ENCODE measurements at regions not wholly inside any gene's neighbourhood (a gene's known extent, or its start where the extent isn't known, plus 50 kb on each side); places are given as distances from the start of the nearest gene placed in this dataset.

DNA sequence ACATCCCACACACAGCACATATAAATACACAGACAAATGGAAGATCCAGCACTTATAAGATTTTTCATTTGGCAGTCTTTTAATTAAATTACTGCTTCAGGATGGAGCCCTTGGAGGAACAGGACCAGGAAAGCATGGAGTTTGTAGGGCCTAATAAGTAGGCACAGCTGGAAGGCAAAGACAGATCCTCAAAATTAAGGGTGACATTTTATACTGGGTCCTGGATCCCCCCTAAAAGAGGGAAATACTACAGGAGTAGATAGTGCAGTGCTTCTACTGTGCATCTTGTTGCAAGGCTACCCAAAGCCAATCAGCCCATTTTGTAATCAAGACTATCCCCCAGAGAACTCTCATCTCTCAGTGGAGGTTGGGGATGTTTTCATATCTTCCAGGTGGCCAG, 1860.7 kb upstream of the PCDH10 start:
- no peak for DNase-seq (ENCODE audit: low read depth)
- TF ChIP-seq, protein P1, sequence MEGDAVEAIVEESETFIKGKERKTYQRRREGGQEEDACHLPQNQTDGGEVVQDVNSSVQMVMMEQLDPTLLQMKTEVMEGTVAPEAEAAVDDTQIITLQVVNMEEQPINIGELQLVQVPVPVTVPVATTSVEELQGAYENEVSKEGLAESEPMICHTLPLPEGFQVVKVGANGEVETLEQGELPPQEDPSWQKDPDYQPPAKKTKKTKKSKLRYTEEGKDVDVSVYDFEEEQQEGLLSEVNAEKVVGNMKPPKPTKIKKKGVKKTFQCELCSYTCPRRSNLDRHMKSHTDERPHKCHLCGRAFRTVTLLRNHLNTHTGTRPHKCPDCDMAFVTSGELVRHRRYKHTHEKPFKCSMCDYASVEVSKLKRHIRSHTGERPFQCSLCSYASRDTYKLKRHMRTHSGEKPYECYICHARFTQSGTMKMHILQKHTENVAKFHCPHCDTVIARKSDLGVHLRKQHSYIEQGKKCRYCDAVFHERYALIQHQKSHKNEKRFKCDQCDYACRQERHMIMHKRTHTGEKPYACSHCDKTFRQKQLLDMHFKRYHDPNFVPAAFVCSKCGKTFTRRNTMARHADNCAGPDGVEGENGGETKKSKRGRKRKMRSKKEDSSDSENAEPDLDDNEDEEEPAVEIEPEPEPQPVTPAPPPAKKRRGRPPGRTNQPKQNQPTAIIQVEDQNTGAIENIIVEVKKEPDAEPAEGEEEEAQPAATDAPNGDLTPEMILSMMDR (conservative IDR thresholded peaks at IDR 0.05; ENCODE audit: low read depth, low read length) = no peak
- H3K4me3 ChIP-seq (ENCODE audit: low read depth, low read length) = no peak overlapping the region

DNA sequence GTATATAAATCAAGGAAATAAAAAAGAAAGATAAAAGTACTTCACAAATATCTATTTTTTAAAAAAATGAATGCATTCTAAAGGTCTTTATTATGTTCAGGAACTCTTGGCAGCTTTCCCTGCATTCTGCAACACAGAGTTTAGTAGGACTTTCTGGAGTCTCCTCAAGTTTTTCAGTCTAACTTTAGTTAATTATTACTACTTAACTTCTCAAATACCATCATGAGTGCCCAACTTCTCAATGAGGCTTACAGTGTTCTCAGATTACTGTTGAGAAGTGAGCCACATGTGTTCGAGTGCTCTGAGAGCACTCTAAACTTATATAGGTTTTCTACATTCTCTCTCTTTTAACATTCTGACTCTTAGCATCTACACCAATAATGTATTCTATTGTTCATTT, 1852.9 kb upstream of the PCDH10 start:
- H3K4me3 ChIP-seq (ENCODE audit: low read depth, low read length) = no peak overlapping the region
- TF ChIP-seq, protein P1 (conservative IDR thresholded peaks at IDR 0.05; ENCODE audit: low read depth, low read length) = no peak

DNA sequence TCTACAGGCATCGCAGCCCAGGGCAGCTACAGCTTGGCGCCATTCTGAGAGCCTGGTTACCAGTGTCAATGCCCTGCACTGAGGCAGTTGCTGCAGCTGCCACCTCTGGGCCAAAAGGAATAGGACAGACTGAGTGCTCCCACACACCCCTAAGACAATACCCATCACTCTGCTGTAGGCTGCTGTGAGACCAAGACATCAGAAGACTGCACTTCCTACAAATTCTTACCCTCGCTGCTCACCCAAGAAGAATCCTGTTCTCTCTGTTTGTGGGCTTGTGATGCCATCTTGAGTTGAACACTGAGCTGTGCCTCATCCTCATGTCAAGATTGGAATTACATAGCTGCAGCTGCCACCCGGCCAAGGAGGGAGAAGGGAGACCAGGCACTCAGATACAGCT, 1847.0 kb upstream of the PCDH10 start:
- no peak overlapping the region for H3K4me3 ChIP-seq (ENCODE audit: low read depth, low read length)
- no peak for DNase-seq (ENCODE audit: low read depth)
- TF ChIP-seq, protein P1 (conservative IDR thresholded peaks at IDR 0.05; ENCODE audit: low read depth, low read length) = no peak

More for the DNA sequence above, 1852.9 kb upstream of the PCDH10 start:
- DNase-seq (ENCODE audit: low read depth) = no peak

DNA sequence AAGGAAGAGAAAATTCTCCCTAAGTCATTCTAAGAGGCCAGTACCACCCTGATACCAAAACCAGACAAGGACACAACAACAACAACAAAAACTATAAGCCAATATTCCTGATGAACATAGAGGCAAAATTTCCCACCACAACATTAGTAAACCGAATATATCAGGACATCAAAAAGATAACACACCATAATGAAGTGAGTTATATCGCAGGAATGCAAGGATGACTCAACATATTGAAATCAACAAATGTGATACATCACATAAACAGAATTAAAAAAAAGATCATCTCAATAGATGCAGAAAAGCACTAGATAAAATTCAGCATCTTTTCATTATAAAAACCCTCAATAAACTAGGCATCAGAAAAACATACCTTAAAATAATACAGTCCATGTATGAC, 1844.4 kb upstream of the PCDH10 start:
- H3K4me3 ChIP-seq (ENCODE audit: low read depth, low read length) = no peak overlapping the region
- TF ChIP-seq, protein P1 (conservative IDR thresholded peaks at IDR 0.05; ENCODE audit: low read depth, low read length) = no peak
- no peak for DNase-seq (ENCODE audit: low read depth)

DNA sequence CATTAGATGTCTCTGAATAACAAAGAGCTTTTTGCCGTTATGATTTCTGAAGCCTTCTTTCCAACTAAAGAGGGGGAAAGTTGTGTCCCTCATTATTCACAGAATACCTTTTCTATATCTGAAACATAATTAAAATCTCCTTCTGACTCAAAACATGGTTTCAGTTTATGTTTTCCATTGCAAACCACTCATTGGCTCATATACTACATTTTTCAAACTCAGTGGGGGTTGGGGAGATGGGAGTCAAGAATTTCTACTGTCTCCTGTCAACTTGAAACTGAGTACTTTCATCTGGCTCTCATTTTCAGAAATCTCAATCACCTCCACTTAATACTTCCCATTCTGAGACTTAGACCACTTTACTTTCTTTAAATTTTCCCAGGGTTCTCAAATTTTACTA, 1839.5 kb upstream of the PCDH10 start:
- no peak for DNase-seq (ENCODE audit: low read depth)
- TF ChIP-seq, protein P1 (conservative IDR thresholded peaks at IDR 0.05; ENCODE audit: low read depth, low read length) = no peak
- no peak overlapping the region for H3K4me3 ChIP-seq (ENCODE audit: low read depth, low read length)

DNA sequence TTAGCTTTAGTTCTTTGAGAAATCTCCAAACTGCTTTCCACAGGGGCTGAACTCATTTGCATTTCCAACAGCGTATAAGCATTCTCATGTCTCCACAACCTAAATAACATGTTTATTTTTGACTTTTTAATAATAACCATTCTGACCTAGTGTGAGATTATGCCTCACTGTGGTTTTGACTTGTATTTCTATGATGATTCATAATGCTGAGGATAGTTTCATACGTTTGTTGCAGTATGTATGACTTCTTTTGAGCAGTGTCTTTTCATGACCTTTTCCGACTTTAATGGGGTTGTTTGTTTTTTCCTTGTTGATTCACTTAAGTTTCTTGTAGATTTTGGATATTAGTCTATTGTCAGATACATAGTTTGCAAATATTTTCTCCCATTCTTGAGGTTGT, 1833.0 kb upstream of the PCDH10 start:
- TF ChIP-seq, protein P1 (conservative IDR thresholded peaks at IDR 0.05; ENCODE audit: low read depth, low read length) = no peak
- H3K4me3 ChIP-seq (ENCODE audit: low read depth, low read length) = no peak overlapping the region
- DNase-seq (ENCODE audit: low read depth) = no peak

DNA sequence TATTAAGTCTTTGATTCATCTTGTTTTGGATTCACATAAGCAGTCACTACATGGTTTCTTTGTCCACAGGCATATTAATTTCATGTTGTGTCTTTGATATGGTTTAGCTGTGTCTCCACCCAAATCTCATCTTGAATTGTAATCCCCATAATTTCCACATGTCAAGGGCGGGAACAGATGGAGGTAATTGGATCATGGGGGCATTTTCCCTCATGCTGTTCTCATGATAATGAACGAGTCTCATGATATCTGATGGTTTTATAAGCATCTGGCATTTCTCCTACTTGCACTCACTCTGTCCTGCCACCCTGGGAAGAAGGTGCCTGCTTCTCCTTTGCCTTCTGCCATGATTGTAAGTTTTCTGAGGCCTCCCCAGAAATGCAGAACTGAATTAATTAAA, 1811.2 kb upstream of the PCDH10 start:
- no peak overlapping the region for H3K4me3 ChIP-seq (ENCODE audit: low read depth, low read length)
- TF ChIP-seq, protein P1 (conservative IDR thresholded peaks at IDR 0.05; ENCODE audit: low read depth, low read length) = no peak
- no peak for DNase-seq (ENCODE audit: low read depth)

Measured in choroid plexus epithelial cell (primary cell).